SK-N-MC (cell line): ENCODE measurements at regions not wholly inside any gene's neighbourhood (a gene's known extent, or its start where the extent isn't known, plus 50 kb on each side); places are given as distances from the start of the nearest gene placed in this dataset.

Source experiments
- EZH2 ChIP-seq: fragments of 200-600 bp; sonication (generic); IDR thresholded peaks from one replicate; pipeline ENCODE4 v1.6.1; 2017; ENCODE audit warnings: antibody characterized with exemption
- POLR2AphosphoS5 ChIP-seq: IDR thresholded peaks from 2 replicates; pipeline ENCODE4 v1.6.1; 2012; ENCODE audit warnings: mild to moderate bottlenecking, low read depth, low read length, borderline replicate concordance

DNA sequence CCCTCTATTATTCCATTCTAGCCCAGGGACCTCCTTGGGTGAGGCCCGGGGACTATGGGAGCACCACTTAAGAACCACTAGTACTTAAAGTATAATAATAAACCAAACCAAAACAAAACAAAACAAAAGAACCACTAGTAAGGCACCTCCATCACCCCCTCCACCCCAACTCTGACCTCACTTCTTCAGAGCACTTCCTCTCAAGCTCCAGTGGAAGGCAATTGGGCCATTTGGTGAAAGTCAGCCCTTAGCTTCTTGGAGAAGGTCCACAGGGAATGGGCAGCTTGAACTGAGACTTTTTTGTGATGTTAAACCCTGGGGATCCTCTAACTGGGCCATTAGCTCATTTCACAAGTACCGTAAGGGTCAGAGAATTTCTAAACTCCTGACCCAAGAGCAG is 237.3 kb downstream of the RHOU start:
- TF ChIP-seq EZH2 (no peak), POLR2AphosphoS5 (no peak)
